Activated gamma-delta T cell treated with Interleukin-2 at 50 U/mL for 16 hours (primary cell): ENCODE measurements at regions not wholly inside any gene's neighbourhood (a gene's known extent, or its start where the extent isn't known, plus 50 kb on each side); places are given as distances from the start of the nearest gene placed in this dataset.

Experiments used
- DNase-seq: peaks from one replicate; pipeline ENCODE4 v3.0.0-alpha.2; 2020

- no peak for DNase-seq
These were observed 164.5 kb upstream of the TPM1 start for GRCh38 chr15:62878070-62878469.

GRCh38 chr15:62879770-62880169 is 162.8 kb upstream of the TPM1 start:
- no peak for DNase-seq

GRCh38 chr15:62880278-62880677 is 162.3 kb upstream of the TPM1 start:
- no peak for DNase-seq

GRCh38 chr15:62881056-62881455 is 161.5 kb upstream of the TPM1 start:
- DNase-seq = no peak

GRCh38 chr15:62883938-62884479 is 158.5 kb upstream of the TPM1 start:
- no peak for DNase-seq

- DNase-seq = no peak
These were observed 156.0 kb upstream of the TPM1 start for GRCh38 chr15:62886431-62887071.

GRCh38 chr15:62887113-62887570 is 155.4 kb upstream of the TPM1 start:
- no peak for DNase-seq

GRCh38 chr15:62888623-62889022 is 153.9 kb upstream of the TPM1 start:
- no peak for DNase-seq

GRCh38 chr15:62889141-62889661 is 153.3 kb upstream of the TPM1 start:
- DNase-seq = no peak

GRCh38 chr15:62889734-62890505 is 152.6 kb upstream of the TPM1 start:
- no peak for DNase-seq

GRCh38 chr15:62894322-62895085 is 148.0 kb upstream of the TPM1 start:
- no peak for DNase-seq

- no peak for DNase-seq
These were observed 147.2 kb upstream of the TPM1 start for GRCh38 chr15:62895139-62895866.

GRCh38 chr15:62895905-62896316 is 146.6 kb upstream of the TPM1 start:
- DNase-seq = no peak

- no peak for DNase-seq
These were observed 146.1 kb upstream of the TPM1 start for GRCh38 chr15:62896380-62896866.

GRCh38 chr15:62896969-62897486 is 145.5 kb upstream of the TPM1 start:
- DNase-seq = no peak

GRCh38 chr15:62897634-62898033 is 144.9 kb upstream of the TPM1 start:
- no peak for DNase-seq

GRCh38 chr15:62899090-62899493 is 143.5 kb upstream of the TPM1 start:
- no peak for DNase-seq

GRCh38 chr15:62900071-62900802 is 142.3 kb upstream of the TPM1 start:
- no peak for DNase-seq

- no peak for DNase-seq
These were observed 141.5 kb upstream of the TPM1 start for GRCh38 chr15:62901087-62901486.

GRCh38 chr15:62901909-62902546 is 140.5 kb upstream of the TPM1 start:
- DNase-seq = no peak

GRCh38 chr15:62902821-62903220 is 139.7 kb upstream of the TPM1 start:
- no peak for DNase-seq
